Lung (tissue), 11 donors: ENCODE measurements at regions not wholly inside any gene's neighbourhood (a gene's known extent, or its start where the extent isn't known, plus 50 kb on each side); places are given as distances from the start of the nearest gene placed in this dataset.

Experiments used
- ATAC-seq: fragments of 200-7000 bp; cut with Tn5 transposase; one replicate; pipeline ENCODE4 v1.9.1; 2020; ENCODE audit warnings: moderate number of reproducible peaks; ENCODE audit not compliant: insufficient read depth, low FRiP score
- DNase-seq, 3 donors: peaks; one replicate each; pipeline ENCODE4 v3.0.0-alpha.2; 2013 to 2017
- H3K27ac ChIP-seq, 2 donors: one replicate each; pipeline ENCODE4 v1.5.1; 2013; ENCODE audit warnings: mild to moderate bottlenecking in 2 of 2, moderate library complexity in 2 of 2, control low read depth in 1 of 2, inconsistent platforms in 1 of 2, low read depth in 1 of 2, low read length in 1 of 2
- H3K27me3 ChIP-seq, 3 donors: one replicate each; pipeline ENCODE4 v1.5.1; 2013; ENCODE audit warnings: low read length in 2 of 3; ENCODE audit not compliant: control insufficient read depth in 3 of 3, insufficient read depth in 3 of 3
- H3K36me3 ChIP-seq, 4 donors: one replicate each; pipeline ENCODE4 v1.5.1; 2013; ENCODE audit warnings: low read length in 4 of 4, mild to moderate bottlenecking in 1 of 4, moderate library complexity in 1 of 4; ENCODE audit not compliant: control insufficient read depth in 4 of 4, insufficient read depth in 4 of 4
- H3K4me1 ChIP-seq, 5 donors: one replicate each; pipeline ENCODE4 v1.5.1; 2013; ENCODE audit warnings: low read length in 5 of 5, mild to moderate bottlenecking in 2 of 5, moderate library complexity in 1 of 5; ENCODE audit not compliant: control insufficient read depth in 5 of 5, insufficient read depth in 5 of 5
- H3K4me3 ChIP-seq: one replicate; pipeline ENCODE4 v1.5.1; 2013; ENCODE audit warnings: mild to moderate bottlenecking, control low read depth, moderate library complexity
- H3K9ac ChIP-seq, 2 donors: one replicate each; pipeline ENCODE4 v1.5.1; 2013; ENCODE audit warnings: low read length in 2 of 2, control low read depth in 1 of 2; ENCODE audit not compliant: insufficient read depth in 1 of 2
- H3K9me3 ChIP-seq, 4 donors: one replicate each; pipeline ENCODE4 v1.5.1; 2013; ENCODE audit warnings: low read length in 3 of 4, mild to moderate bottlenecking in 1 of 4, moderate library complexity in 1 of 4; ENCODE audit not compliant: control insufficient read depth in 4 of 4, insufficient read depth in 3 of 4
- CTCF ChIP-seq: IDR thresholded peaks from 2 replicates; pipeline ENCODE4 v1.5.1; 2012; ENCODE audit warnings: mild to moderate bottlenecking; ENCODE audit errors: control extremely low read depth, extremely low read depth
- WGBS, 2 donors: extraction: QIAGEN DNeasy Blood & Tissue Kit; methylation state at CpG; one replicate each; pipeline ENCODE4 v1.1.7; 2013; 5-methylcytosine and 5-hydroxymethylcytosine counted together
- donor health status: control.
- donor health status: control.
- donor health status: Bipolar disorder and iron deficiency.
- donor health status: healthy.
- donor health status: DM: yes; HTN: yes; CAD: no.

- 75 to 76% methylated on average over 4 of the region's 4 CpGs for WGBS, 2 donors
- no peak overlapping the region for H3K9ac ChIP-seq
- H3K4me3 ChIP-seq: no peak overlapping the region
- no peak overlapping the region for H3K27ac ChIP-seq
- H3K4me1 ChIP-seq: peaks cover 0 to 3% (median 0%) of the 10 kb centered on the region in 5 donors
- peak in 1 of 3 donors; percentile 5 for DNase-seq
- H3K9me3 ChIP-seq: no peaks in the 10 kb centered on the region
- no peak for ATAC-seq
- no peaks in the 10 kb centered on the region for H3K36me3 ChIP-seq
- no peaks in the 10 kb centered on the region for H3K27me3 ChIP-seq
- no peak for TF ChIP-seq CTCF
Measured at GRCh38 chr4:12409507-12410190, 981.0 kb upstream of the HS3ST1 start.

GRCh38 chr4:12408364-12408763 is 979.7 kb upstream of the HS3ST1 start:
- no peak for TF ChIP-seq CTCF
- WGBS, 2 donors: 94 to 97% methylated on average over 1 of the region's 1 CpG
- H3K27ac ChIP-seq: no peak overlapping the region

GRCh38 chr4:12403175-12403574 is 974.5 kb upstream of the HS3ST1 start:
- 81 to 84% methylated on average over 2 of the region's 2 CpGs for WGBS, 2 donors
- Histone ChIP-seq H3K9ac (no peak overlapping the region), H3K36me3 (no peaks in the 10 kb centered on the region), H3K27me3 (no peaks in the 10 kb centered on the region), H3K4me1 (no peaks in the 10 kb centered on the region), H3K9me3 (no peaks in the 10 kb centered on the region), H3K4me3 (no peak overlapping the region), H3K27ac (no peak overlapping the region)
- no peak for DNase-seq
- no peak for TF ChIP-seq CTCF
- no peak for ATAC-seq

More at GRCh38 chr4:12408364-12408763, 979.7 kb upstream of the HS3ST1 start:
- Histone ChIP-seq H3K36me3 (no peaks in the 10 kb centered on the region), H3K27me3 (no peaks in the 10 kb centered on the region), H3K4me1 (no peaks in the 10 kb centered on the region), H3K9ac (no peak overlapping the region), H3K4me3 (no peak overlapping the region), H3K9me3 (no peaks in the 10 kb centered on the region)
- no peak for DNase-seq
- no peak for ATAC-seq

GRCh38 chr4:12399781-12400180 is 971.1 kb upstream of the HS3ST1 start:
- Histone ChIP-seq H3K36me3 (no peaks in the 10 kb centered on the region), H3K4me3 (no peak overlapping the region), H3K27me3 (no peaks in the 10 kb centered on the region), H3K9ac (no peak overlapping the region), H3K9me3 (no peaks in the 10 kb centered on the region), H3K27ac (no peak overlapping the region), H3K4me1 (no peaks in the 10 kb centered on the region)
- WGBS, 2 donors: 28 to 48% methylated on average over 4 of the region's 4 CpGs
- ATAC-seq (no peak), DNase-seq (no peak)
- TF ChIP-seq CTCF: no peak
